Neuron (in vitro differentiated cells): ENCODE measurements at regions not wholly inside any gene's neighbourhood (a gene's known extent, or its start where the extent isn't known, plus 50 kb on each side); places are given as distances from the start of the nearest gene placed in this dataset.
"Not testable (repeated sequence)": the region's sequence is repeated elsewhere in the genome, so short reads cannot be mapped to it uniquely, and the experiment has no call there.

Experiments used
- H2AFZ ChIP-seq: one replicate; pipeline ENCODE4 v1.6.1; 2013; ENCODE audit warnings: low read depth, mild to moderate bottlenecking, inconsistent platforms, low read length, moderate library complexity
- H3K27me3 ChIP-seq: one replicate; pipeline ENCODE4 v1.6.1; 2013; ENCODE audit warnings: low read length; ENCODE audit not compliant: insufficient read depth
- H3K36me3 ChIP-seq: one replicate; pipeline ENCODE4 v1.6.1; 2013; ENCODE audit warnings: low read length; ENCODE audit not compliant: insufficient read depth
- H3K4me1 ChIP-seq: one replicate; pipeline ENCODE4 v1.6.1; 2013; ENCODE audit warnings: low read length; ENCODE audit not compliant: insufficient read depth
- H3K4me3 ChIP-seq: 2 replicates; pipeline ENCODE4 v1.5.1; 2013; ENCODE audit warnings: mild to moderate bottlenecking, low read length, moderate library complexity
- H3K9me3 ChIP-seq: one replicate; pipeline ENCODE4 v1.6.1; 2013; ENCODE audit warnings: low read length

DNA sequence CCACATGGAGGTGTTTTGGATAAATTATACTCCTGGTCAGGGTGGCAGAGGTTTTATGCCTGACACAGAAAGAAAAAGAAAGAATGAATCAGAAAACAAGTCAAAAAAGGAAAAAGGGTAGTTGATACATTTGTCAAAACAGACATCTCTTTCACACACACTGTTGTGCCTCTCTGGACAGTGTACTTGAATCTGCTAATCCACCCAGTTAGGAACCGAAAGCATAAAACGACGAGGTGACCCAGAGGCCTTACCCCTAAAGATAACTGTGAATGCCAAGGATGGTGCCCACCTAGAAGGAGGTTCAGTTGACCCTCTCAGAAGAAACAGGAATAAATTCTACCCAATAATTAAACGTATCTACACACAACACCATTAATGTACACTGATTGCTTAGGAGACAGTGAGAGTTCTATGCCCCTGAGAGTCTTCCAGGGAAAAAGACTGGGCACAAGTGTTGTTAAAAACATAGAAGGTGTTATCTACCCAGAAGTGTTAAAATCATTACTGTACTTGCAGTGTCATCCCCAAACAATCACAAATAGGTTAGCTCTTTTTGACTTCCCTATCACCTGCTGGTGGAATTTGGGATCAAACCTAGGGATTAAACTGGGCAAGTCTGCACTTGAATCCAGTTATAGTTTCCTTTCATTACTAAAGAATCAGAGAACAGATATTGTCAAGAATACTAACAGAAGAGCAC, 123.2 kb upstream of the DNAJC10 start:
- Histone ChIP-seq H3K4me1 (peaks cover 3% of the 10 kb centered on the region), H3K36me3 (no peaks in the 10 kb centered on the region), H3K4me3 (no peak overlapping the region), H3K27me3 (no peaks in the 10 kb centered on the region), H2AFZ (no peak overlapping the region), H3K9me3 (no peaks in the 10 kb centered on the region)

DNA sequence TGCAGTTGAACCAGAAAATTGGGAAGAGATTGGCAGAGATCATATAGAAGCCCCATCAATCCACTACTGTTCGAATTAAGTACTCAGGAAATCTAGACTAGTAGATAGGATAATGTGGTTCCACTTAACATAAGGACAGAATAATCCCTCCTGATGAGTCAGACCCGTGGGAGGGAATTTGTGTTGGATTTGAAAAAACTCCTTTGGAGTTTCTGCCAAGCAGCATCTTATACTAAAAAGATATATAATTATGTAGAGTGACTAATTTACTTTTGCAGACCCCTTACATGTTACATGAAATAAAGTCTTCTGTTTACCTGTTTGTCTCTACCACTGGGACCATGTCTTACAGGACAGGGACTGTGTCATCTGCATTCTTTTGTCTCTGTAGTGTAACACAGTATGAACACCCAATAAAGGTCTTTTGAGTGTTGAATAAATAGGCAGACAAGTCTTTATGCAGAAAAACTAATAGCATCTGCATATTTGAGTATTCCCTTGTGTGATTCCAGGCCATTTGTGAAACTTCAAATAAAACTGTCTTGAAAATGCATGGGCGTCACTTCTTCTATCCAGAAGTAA, 122.6 kb upstream of the DNAJC10 start:
- Histone ChIP-seq H3K4me1 (peaks cover 3% of the 10 kb centered on the region), H2AFZ (no peak overlapping the region), H3K9me3 (no peaks in the 10 kb centered on the region), H3K27me3 (no peaks in the 10 kb centered on the region), H3K36me3 (no peaks in the 10 kb centered on the region), H3K4me3 (no peak overlapping the region)

DNA sequence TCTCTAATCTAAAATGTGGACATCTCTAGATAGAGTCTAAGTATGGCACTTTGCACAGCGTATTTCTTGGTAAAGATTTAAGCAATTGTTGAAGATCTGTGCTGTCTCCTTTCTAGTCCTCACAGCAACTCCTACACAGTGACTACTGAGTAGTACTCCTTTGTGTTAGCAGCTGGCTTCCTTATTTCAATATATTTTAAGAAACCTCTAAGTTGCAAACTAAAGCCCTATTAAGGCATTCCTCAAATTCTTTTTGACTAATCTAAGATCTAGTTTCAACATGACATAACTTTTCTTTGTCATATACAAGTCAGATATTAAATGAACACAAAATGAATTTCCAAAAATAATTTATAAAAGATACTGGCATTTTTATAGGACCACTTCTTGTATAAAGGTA, 121.8 kb upstream of the DNAJC10 start:
- Histone ChIP-seq H3K36me3 (no peaks in the 10 kb centered on the region), H3K9me3 (no peaks in the 10 kb centered on the region), H3K4me3 (no peak overlapping the region), H2AFZ (no peak overlapping the region), H3K27me3 (no peaks in the 10 kb centered on the region), H3K4me1 (peaks cover 3% of the 10 kb centered on the region)

DNA sequence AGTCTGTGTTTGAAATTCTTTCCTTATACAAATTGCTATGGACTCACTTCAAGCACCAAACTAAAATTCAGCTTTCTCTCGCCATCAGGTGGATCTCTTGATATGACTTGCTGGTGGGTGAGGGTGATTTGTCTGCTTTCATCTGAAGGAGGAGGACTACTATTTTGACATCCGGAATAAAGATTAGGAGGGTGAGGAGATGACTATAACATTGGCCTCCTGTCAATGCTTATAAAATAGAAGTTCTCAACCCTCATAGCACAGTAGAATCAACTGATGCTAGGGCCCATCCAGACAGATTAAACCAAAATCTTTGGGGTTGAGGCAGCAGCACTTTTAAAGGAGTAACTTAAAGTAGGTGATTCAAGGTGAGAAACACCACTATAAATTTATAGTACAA, 120.4 kb upstream of the DNAJC10 start:
- Histone ChIP-seq H3K27me3 (no peaks in the 10 kb centered on the region), H3K36me3 (no peaks in the 10 kb centered on the region), H2AFZ (no peak overlapping the region), H3K4me1 (peaks cover 3% of the 10 kb centered on the region), H3K4me3 (no peak overlapping the region), H3K9me3 (no peaks in the 10 kb centered on the region)

DNA sequence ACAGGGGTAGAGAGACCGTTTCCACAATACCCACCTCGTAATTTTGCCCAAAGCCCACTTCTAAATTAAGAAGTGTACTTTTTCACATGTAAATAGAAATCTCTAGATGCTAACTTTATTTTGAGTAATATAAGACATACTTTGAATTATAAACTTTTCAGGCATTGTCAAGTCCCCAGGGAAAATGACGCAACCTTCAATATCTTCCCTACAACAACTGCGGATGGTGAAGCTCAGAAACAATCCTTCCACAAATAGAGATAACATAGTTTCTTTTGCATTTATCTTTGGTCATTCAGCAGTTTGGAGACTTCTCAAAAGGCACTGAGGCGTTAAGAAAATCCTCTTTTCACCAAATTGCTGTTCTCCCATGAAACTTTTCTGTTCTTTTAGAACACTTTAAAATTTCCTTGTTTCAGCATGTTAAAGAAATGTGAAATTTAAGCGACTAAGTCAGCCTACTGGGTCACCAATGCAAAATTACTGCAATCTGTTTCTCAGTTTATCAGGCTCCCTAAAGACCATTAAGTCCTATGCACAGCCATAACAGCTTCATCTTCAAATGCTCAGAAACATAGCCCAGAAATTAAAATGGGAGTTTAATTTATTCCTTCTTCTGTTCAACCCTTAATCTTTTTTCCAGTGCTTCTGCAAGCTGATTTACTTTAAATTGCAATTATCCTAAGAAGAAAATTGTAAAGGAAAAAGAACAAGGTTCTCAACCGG, 118.3 kb upstream of the DNAJC10 start:
- Histone ChIP-seq H2AFZ (peak overlapping the region; percentile 59), H3K27me3 (no peaks in the 10 kb centered on the region), H3K4me3 (no peak overlapping the region), H3K36me3 (no peaks in the 10 kb centered on the region), H3K9me3 (peaks cover 6% of the 10 kb centered on the region), H3K4me1 (no peaks in the 10 kb centered on the region)

DNA sequence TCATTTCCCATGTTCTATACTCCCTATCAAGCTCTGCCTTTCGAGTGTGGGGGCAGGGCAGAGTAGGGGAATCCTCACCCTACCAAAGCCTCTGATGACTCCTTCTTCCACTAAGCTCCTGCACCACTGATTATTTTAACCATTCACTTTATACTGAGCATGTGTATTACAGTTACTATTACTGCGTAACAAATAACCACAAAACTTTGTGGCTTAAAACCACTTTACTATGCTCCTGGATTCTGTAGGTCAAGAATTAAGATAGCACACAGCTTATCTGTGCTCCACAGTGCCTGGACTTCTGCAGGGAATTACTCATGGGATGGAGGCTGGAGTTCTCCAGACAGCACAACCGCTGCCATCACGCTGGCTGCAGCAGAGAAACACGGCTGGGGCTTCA, 117.4 kb upstream of the DNAJC10 start:
- no peak overlapping the region for H2AFZ ChIP-seq
- no peaks in the 10 kb centered on the region for H3K36me3 ChIP-seq
- peaks cover 6% of the 10 kb centered on the region for H3K9me3 ChIP-seq
- H3K4me1 ChIP-seq, result no peaks in the 10 kb centered on the region
- H3K27me3 ChIP-seq, result no peaks in the 10 kb centered on the region
- no peak overlapping the region for H3K4me3 ChIP-seq

DNA sequence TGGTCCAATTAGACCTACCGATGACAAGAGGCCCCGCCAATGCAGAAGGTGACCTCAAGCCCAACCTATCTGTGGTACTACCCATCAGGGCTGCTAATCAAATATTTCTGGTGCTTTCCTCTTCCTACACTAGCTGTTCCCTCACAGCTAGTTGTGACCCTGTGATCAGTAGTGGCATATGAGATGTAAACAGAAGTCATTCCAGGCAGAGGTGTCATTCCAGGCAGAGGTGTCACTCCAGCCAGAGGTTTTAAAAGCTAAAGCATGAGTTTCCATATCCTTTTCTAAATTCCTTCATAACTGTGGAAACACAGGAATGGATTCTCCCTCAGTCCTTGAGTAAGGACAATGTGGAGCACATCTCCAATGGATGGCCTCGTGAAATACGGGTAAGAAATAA, 110.9 kb upstream of the DNAJC10 start:
- Histone ChIP-seq H3K36me3 (no peaks in the 10 kb centered on the region), H3K4me1 (no peaks in the 10 kb centered on the region), H2AFZ (no peak overlapping the region), H3K27me3 (no peaks in the 10 kb centered on the region), H3K4me3 (no peak overlapping the region), H3K9me3 (peaks cover 8% of the 10 kb centered on the region)

DNA sequence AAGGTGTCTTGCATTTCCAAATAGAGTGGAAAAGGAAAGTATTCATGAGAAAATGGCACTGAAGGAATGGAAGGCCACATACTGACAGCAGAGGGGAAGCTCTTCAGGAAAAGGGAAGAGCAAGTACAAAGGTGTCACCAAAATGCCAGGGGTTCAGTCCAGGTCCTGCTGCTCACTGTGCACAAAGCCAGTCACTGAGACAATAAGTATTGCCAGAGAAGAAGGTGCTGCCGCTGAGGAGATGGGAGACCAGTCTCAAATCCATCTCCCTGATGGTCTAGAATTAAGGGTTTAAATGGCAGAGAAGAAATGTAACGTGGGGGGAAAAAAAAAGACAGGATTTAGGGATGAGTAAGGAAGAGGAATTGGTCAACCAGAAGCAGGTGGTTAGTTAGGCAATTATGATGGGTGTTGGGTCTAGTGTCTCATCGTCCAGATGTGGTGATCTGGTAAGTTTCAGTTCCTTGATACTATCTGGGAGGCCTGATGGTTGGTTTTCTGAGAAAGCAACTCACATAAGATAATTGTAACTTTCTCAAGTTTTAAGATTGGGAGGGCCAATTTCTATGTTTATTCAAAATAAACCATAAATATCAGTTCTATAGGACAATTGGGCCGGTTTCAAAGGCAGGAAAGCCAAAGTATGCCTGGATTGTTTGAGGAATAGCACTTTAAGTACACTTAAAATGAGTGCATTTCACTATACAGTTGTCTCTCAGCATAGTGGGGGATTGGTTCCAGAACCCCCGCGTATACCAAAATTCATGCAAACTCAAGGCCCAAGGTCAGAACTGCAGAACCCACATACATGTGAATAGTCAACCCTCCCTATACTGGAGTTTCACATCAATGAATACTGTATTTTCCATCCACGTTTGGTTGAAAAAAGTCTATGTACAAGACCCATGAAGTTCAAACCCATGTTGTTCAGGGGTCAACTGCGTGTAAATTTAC, 109.1 kb upstream of the DNAJC10 start:
- Histone ChIP-seq H3K4me3 (no peak overlapping the region), H3K9me3 (peaks cover 2% of the 10 kb centered on the region), H3K4me1 (no peaks in the 10 kb centered on the region), H3K27me3 (no peaks in the 10 kb centered on the region), H2AFZ (no peak overlapping the region), H3K36me3 (no peaks in the 10 kb centered on the region)

DNA sequence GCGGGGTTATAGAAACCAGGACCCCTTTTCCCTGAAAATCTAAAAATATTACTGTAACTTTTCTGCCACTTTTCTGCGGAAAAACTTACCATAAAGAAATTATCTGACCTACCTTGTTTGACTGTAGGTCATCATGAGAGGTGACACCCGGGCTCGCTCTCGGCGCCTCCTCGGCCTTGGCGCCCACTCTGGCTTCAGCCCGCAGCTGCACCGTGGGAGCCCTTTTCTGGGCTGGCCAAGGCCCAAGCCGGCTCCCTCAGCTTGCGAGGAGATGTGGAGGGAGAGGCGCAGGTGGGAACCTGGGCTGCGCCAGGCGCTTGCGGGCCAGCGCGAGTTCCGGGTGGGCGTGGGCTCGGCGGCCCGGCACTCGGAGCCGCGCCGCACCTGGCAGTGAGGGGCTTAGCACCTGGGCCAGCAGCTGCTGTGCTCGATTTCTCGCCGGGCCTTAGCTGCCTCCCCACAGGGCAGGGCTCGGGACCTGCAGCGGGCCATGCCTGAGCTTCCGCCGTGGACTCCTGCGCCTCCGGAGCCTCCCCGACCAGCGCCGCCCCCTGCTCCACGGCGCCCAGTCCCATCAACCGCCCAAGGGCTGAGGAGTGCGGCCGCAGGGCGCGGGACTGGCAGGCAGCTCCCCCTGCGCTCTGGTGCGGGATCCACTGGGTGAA, 107.7 kb upstream of the DNAJC10 start:
- Histone ChIP-seq H3K4me3 (no peak overlapping the region), H3K4me1 (no peaks in the 10 kb centered on the region), H2AFZ (no peak overlapping the region), H3K9me3 (peaks cover 2% of the 10 kb centered on the region), H3K36me3 (no peaks in the 10 kb centered on the region), H3K27me3 (no peaks in the 10 kb centered on the region)

DNA sequence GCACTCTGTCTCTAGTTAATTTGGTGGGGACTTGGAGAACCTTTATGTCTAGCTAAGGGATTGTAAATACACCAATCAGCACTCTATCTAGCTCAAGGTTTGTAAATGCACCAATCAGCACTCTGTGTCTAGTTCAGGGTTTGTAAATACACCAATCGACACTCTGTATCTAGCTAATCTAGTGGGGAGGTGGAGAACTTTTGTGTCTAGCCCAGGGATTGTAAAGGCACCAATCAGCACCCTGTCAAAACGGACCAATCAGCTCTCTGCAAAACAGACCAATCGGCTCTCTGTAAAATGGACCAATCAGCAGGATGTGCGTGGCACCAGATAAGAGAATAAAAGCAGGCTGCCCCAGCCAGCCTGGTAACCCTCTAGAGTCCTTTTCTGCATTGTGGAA, 107.1 kb upstream of the DNAJC10 start:
- not testable (repeated sequence) for H3K9me3 ChIP-seq, H3K27me3 ChIP-seq, H3K4me1 ChIP-seq, H3K4me3 ChIP-seq, H3K36me3 ChIP-seq, H2AFZ ChIP-seq

DNA sequence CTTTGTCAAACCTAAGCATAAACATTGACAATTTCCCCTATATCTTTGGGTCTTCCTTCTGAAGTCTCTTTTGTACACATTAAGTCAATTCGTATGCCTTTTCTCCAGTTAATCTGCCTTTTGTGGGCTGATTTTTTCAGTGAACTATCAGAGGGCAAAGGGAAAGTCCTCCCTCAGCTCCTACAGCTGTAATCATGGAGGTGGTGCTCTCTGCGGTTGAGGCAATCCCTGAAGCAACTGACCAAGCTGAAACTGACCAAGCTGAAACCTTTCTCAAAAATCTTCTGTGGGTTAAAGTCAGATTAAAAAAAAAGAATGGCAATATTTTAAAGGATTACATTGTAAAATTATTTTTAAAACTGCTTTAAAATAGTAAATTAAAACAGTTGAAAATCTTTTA, 105.8 kb upstream of the DNAJC10 start:
- Histone ChIP-seq H3K36me3 (no peaks in the 10 kb centered on the region), H2AFZ (no peak overlapping the region), H3K27me3 (no peaks in the 10 kb centered on the region), H3K4me3 (no peak overlapping the region), H3K4me1 (no peaks in the 10 kb centered on the region), H3K9me3 (peaks cover 2% of the 10 kb centered on the region)

DNA sequence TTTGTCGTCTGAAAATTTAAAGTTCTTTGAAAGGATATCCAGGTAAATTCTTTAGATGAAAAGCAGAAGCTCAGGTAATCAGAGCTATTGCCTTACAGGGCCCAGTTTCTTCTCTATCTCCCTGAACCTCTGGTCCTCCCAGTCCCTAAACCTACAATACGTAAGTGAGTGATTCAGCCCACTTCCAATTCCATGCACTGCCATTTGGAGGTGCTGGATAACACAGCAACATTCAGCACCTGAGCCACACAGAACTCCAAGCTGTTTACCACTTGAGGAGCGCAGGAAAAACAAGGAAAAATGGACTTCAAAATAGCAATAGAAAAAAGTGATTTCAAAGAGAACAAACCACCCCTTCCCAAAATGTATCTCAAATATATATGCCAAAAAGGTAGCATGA, 105.0 kb upstream of the DNAJC10 start:
- Histone ChIP-seq H2AFZ (no peak overlapping the region), H3K4me3 (no peak overlapping the region), H3K4me1 (no peaks in the 10 kb centered on the region), H3K36me3 (no peaks in the 10 kb centered on the region), H3K27me3 (no peaks in the 10 kb centered on the region), H3K9me3 (peaks cover 2% of the 10 kb centered on the region)
